Mammary epithelial cell (primary cell): ENCODE measurements at regions not wholly inside any gene's neighbourhood (a gene's known extent, or its start where the extent isn't known, plus 50 kb on each side); places are given as distances from the start of the nearest gene placed in this dataset.

Source experiments
- CTCF ChIP-seq, 2 donors: IDR thresholded peaks in 1 of 2; conservative IDR thresholded peaks in 1 of 2; 2 replicates each; pipeline ENCODE4 v1.5.1; 2011 to 2012; ENCODE audit warnings: inconsistent platforms in 2 of 2, low read length in 2 of 2, mild to moderate bottlenecking in 2 of 2, control low read depth in 1 of 2, low read depth in 1 of 2; ENCODE audit not compliant: insufficient read depth in 1 of 2; ENCODE audit errors: extremely low read depth in 1 of 2
- EZH2 ChIP-seq: IDR thresholded peaks from 2 replicates; pipeline ENCODE4 v1.6.1; 2012; ENCODE audit warnings: low read length, inconsistent platforms, borderline replicate concordance

DNA sequence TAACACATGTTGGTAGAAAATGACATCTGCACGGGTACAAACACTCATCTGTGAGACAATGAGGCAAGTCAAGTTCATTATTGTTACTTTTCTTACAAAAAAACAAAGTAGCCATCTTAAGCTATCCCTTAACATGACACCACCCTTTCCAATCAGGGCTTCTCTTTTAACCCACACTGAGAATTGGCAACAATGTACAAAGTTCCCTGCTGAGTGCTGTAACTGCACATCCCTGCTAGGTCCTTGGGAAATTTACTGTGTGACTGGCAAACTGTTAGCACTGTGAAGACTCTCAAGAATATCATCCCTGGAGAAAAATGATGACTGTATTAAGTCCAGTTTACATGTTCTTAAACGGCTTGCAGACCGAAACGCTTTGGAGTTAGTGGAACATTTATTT, 185.8 kb upstream of the PLD5 start:
- TF ChIP-seq CTCF (conservative IDR thresholded peaks at IDR 0.05 in 1 of 2, IDR thresholded peaks at IDR 0.05 in 1 of 2; ENCODE audit: extremely low read depth in 1 of 2, insufficient read depth in 1 of 2, low read depth in 1 of 2, low read length in 2 of 2) (no peak), EZH2 (no peak)
